HepG2 (cell line): ENCODE measurements at regions not wholly inside any gene's neighbourhood (a gene's known extent, or its start where the extent isn't known, plus 50 kb on each side); places are given as distances from the start of the nearest gene placed in this dataset.

Experiments
- ATAC-seq: fragments of 200-7000 bp; cut with Tn5 transposase; 3 replicates; pipeline ENCODE4 v1.9.1; 2020; ENCODE audit warnings: mild to moderate bottlenecking, moderate library complexity
- BruUV-seq: library from RNA; stranded (reverse); fragments of 400-500 nt; replicated peaks from 2 replicates; lab custom pipeline; 2021; lab: Mats Ljungman, UMichigan
- CTCF ChIA-PET: fragments of 300-600 bp; formaldehyde crosslinking; extraction: SDS; loops from one replicate; lab custom pipeline; 2021; ENCODE audit warnings: low total read pairs, inconsistent platforms, low intra/inter-chr PET ratio; lab: Yijun Ruan, JAX
- POLR2A ChIA-PET: fragments of 350-600 bp; sonication (Branson Sonifier 250); formaldehyde crosslinking; loops from one replicate; lab custom pipeline; 2020; ENCODE audit warnings: antibody characterized with exemption, inconsistent platforms; lab: Yijun Ruan, JAX
- DNase-seq: peaks from one replicate; pipeline ENCODE4 v3.0.0-alpha.2; 2015; ENCODE audit warnings: low spot score
- FAIRE-seq: peaks from 3 replicates; lab custom pipeline; 2011; peaks lifted over from hg19 to GRCh38; lab: Jason Lieb, UNC
- H2AFZ ChIP-seq: one replicate; pipeline ENCODE4 v1.6.1; 2011; ENCODE audit warnings: low read length, inconsistent platforms
- H3K27ac ChIP-seq: fragments of 300-600 bp; 3 replicates; pipeline ENCODE4 v1.8.0; 2011; ENCODE audit warnings: mixed run types, mild to moderate bottlenecking, mixed read lengths, low read length, inconsistent platforms; ENCODE audit not compliant: insufficient read depth; ENCODE audit errors: extremely low read length
- H3K27me3 ChIP-seq, 2 experiments: fragments of 200-600 bp in 1 of 2; 2 replicates in 1 of 2; 3 replicates in 1 of 2; pipeline versions ENCODE4 v1.6.0 to v1.8.0; 2011; ENCODE audit warnings: low read length in 2 of 2, mild to moderate bottlenecking in 2 of 2, moderate library complexity in 2 of 2, inconsistent platforms in 1 of 2; ENCODE audit not compliant: insufficient read depth in 2 of 2, control insufficient read depth in 1 of 2
- H3K36me3 ChIP-seq, 2 experiments: fragments of 200-600 bp in 1 of 2; replicated peaks in 1 of 2; 2 replicates in 1 of 2; 3 replicates in 1 of 2; pipeline versions ENCODE4 v1.5.1 to v1.8.0; 2011; ENCODE audit warnings: low read length in 2 of 2, inconsistent platforms in 1 of 2; ENCODE audit not compliant: insufficient read depth in 2 of 2, control insufficient read depth in 1 of 2
- H3K4me1 ChIP-seq: 2 replicates; pipeline ENCODE4 v1.5.1; 2012; ENCODE audit warnings: low read length, inconsistent platforms; ENCODE audit not compliant: insufficient read depth
- H3K4me2 ChIP-seq: 2 replicates; pipeline ENCODE4 v1.6.0; 2011; ENCODE audit warnings: low read depth, low read length, inconsistent platforms
- H3K4me3 ChIP-seq, 3 experiments: fragments of 200-600 bp in 1 of 3; sonication (generic), shearing (Covaris generic) in 1 of 3; replicated peaks in 1 of 3; 2 replicates each; pipeline ENCODE4 v1.5.1; 2011 to 2016; ENCODE audit warnings: low read length in 3 of 3, inconsistent platforms in 2 of 3, low read depth in 2 of 3, mild to moderate bottlenecking in 2 of 3, control low read depth in 1 of 3, mixed read lengths in 1 of 3; ENCODE audit not compliant: insufficient read depth in 1 of 3
- H3K79me2 ChIP-seq: one replicate; pipeline ENCODE4 v1.6.1; 2011; ENCODE audit warnings: low read length, inconsistent platforms; ENCODE audit not compliant: insufficient read depth
- H3K9ac ChIP-seq: 2 replicates; pipeline ENCODE4 v1.6.0; 2011; ENCODE audit warnings: mild to moderate bottlenecking, low read depth, low read length, inconsistent platforms; ENCODE audit not compliant: insufficient read depth
- H3K9me3 ChIP-seq: 2 replicates; pipeline ENCODE4 v1.5.1; 2012; ENCODE audit warnings: mild to moderate bottlenecking, low read length
- H4K20me1 ChIP-seq: 2 replicates; pipeline ENCODE4 v1.6.0; 2011; ENCODE audit warnings: inconsistent platforms, mild to moderate bottlenecking, low read length, moderate library complexity; ENCODE audit not compliant: insufficient read depth
- ATM ChIP-seq: fragments of 450-650 bp; IDR thresholded peaks from 2 replicates; pipeline ENCODE4 v1.7.1; 2017; ENCODE audit warnings: mild to moderate bottlenecking, borderline replicate concordance
- HDAC1 ChIP-seq: sonication (generic); formaldehyde crosslinking; IDR thresholded peaks from 2 replicates; pipeline ENCODE4 v1.5.1; 2020; ENCODE audit warnings: mild to moderate bottlenecking, missing genetic modification reagents
- NR3C1 ChIP-seq: sonication (generic); formaldehyde crosslinking; IDR thresholded peaks from 2 replicates; pipeline ENCODE4 v1.4.0; 2020; ENCODE audit warnings: missing genetic modification reagents
- PHF8 ChIP-seq: sonication (generic); formaldehyde crosslinking; IDR thresholded peaks from 2 replicates; pipeline ENCODE4 v1.5.0; 2020; ENCODE audit warnings: missing genetic modification reagents
- RFX1 ChIP-seq: fragments of 450-650 bp; IDR thresholded peaks from 2 replicates; pipeline ENCODE4 v1.6.1; 2017
- SALL1 ChIP-seq: sonication (generic); formaldehyde crosslinking; IDR thresholded peaks from 2 replicates; pipeline ENCODE4 v1.8.0; 2022; ENCODE audit warnings: mild to moderate bottlenecking, missing genetic modification reagents
- SIN3A ChIP-seq: IDR thresholded peaks from 2 replicates; pipeline ENCODE4 v1.6.1; 2011; ENCODE audit warnings: low read depth, mild to moderate bottlenecking, control low read depth, low read length, borderline replicate concordance
- ZBTB20 ChIP-seq: sonication (generic); formaldehyde crosslinking; IDR thresholded peaks from 2 replicates; pipeline ENCODE4 v1.8.1; 2023; ENCODE audit warnings: missing genetic modification reagents, low read depth, mild to moderate bottlenecking, borderline replicate concordance
- ZBTB7B ChIP-seq: sonication (generic); formaldehyde crosslinking; IDR thresholded peaks from 2 replicates; pipeline ENCODE4 v1.4.0; 2020; ENCODE audit warnings: missing genetic modification reagents
- ZNF136 ChIP-seq: sonication (generic); formaldehyde crosslinking; IDR thresholded peaks from 2 replicates; pipeline ENCODE4 v1.8.1; 2022; ENCODE audit warnings: low read depth, mild to moderate bottlenecking, moderate library complexity, missing genetic modification reagents
- ZNF331 ChIP-seq: sonication (generic); formaldehyde crosslinking; IDR thresholded peaks from 2 replicates; pipeline ENCODE4 v1.4.0; 2020; ENCODE audit warnings: missing genetic modification reagents
- ZNF430 ChIP-seq: sonication (generic); formaldehyde crosslinking; IDR thresholded peaks from 2 replicates; pipeline ENCODE4 v1.9.0; 2021; ENCODE audit warnings: mild to moderate bottlenecking, missing genetic modification reagents
- ZNF549 ChIP-seq: sonication (generic); formaldehyde crosslinking; IDR thresholded peaks from 2 replicates; pipeline ENCODE4 v1.5.0; 2020; ENCODE audit warnings: missing genetic modification reagents
- ZNF773 ChIP-seq: sonication (generic); formaldehyde crosslinking; IDR thresholded peaks from 2 replicates; pipeline ENCODE4 v1.4.0; 2020; ENCODE audit warnings: missing genetic modification reagents, borderline replicate concordance
- WGBS: methylation state at CpG from one replicate; pipeline ENCODE4 v1.1.6; 2017; ENCODE audit warnings: low lambda C conversion rate; 5-methylcytosine and 5-hydroxymethylcytosine counted together
- in situ Hi-C: cut with HindIII; loops from 2 replicates; pipeline ENCODE4 v1.10.0; 2017; ENCODE audit warnings: low pct_unique_long_range_greater_than_20kb; ENCODE audit not compliant: extremely low pct_ligation_motif_present
- intact Hi-C: fragments of 100-400 bp; cut with micrococcal nuclease; formaldehyde crosslinking; loops from one replicate; pipeline ENCODE4 v1.10.0; 2022; ENCODE audit not compliant: unreplicated experiment
- TF ChIP-seq, protein P1 (sequence below): IDR thresholded peaks from 2 replicates; pipeline ENCODE4 v1.6.1; 2016; ENCODE audit warnings: mild to moderate bottlenecking
- TF ChIP-seq, protein P2 (sequence below): sonication (generic); formaldehyde crosslinking; IDR thresholded peaks from 2 replicates; pipeline ENCODE4 v1.5.1; 2020; ENCODE audit warnings: missing genetic modification reagents, mild to moderate bottlenecking, borderline replicate concordance
- TF ChIP-seq, protein P3 (sequence below): sonication (generic); formaldehyde crosslinking; IDR thresholded peaks from 2 replicates; pipeline ENCODE4 v1.4.0; 2020; ENCODE audit warnings: mild to moderate bottlenecking, missing genetic modification reagents

DNA sequence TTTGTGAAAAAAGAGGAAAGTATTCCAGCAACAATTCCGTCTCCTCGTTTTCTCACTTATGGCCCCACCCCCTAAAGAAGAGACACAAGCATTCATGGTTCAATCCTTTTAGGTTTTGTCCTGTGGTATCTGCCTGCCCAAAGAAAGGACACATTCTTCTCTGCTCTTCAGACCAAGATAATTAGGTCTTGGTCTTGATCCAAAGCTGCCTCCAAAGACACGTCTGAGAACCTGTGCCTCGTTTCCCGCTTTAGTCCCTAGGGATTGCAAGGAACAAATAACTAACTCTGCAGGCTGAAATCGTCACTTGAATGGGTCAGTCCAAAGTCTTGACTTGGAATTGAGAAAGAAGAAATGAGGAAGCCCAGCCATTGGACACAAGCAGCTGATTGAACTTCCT, 202.7 kb upstream of the FAR2 start:
- TF ChIP-seq PHF8 (CRISPR knock-in tag): no peak
- no peak for TF ChIP-seq SIN3A
- TF ChIP-seq, protein P1, sequence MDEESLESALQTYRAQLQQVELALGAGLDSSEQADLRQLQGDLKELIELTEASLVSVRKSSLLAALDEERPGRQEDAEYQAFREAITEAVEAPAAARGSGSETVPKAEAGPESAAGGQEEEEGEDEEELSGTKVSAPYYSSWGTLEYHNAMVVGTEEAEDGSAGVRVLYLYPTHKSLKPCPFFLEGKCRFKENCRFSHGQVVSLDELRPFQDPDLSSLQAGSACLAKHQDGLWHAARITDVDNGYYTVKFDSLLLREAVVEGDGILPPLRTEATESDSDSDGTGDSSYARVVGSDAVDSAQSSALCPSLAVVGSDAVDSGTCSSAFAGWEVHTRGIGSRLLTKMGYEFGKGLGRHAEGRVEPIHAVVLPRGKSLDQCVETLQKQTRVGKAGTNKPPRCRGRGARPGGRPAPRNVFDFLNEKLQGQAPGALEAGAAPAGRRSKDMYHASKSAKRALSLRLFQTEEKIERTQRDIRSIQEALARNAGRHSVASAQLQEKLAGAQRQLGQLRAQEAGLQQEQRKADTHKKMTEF (CRISPR knock-in tag): no peak
- TF ChIP-seq, protein P2, sequence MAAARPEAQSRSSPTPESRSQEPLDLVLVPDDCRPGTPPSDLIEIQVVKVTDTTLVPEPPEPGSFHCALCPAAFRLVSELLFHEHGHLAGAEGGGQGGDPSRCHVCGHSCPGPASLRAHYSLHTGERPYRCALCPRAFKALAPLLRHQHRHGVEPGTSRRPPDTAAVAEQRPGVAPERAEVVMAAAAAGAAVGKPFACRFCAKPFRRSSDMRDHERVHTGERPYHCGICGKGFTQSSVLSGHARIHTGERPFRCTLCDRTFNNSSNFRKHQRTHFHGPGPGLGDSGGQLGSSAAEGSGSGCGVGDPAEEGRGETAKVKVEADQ (CRISPR knock-in tag): no peak
- TF ChIP-seq SALL1 (CRISPR knock-in tag): no peak
- no peak for TF ChIP-seq ZNF430 (CRISPR knock-in tag)
- no peak for TF ChIP-seq RFX1
- no peak for TF ChIP-seq ZBTB7B
- TF ChIP-seq, protein P3, sequence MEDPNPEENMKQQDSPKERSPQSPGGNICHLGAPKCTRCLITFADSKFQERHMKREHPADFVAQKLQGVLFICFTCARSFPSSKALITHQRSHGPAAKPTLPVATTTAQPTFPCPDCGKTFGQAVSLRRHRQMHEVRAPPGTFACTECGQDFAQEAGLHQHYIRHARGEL (CRISPR knock-in tag): no peak
- TF ChIP-seq ZNF773 (CRISPR knock-in tag): no peak
- TF ChIP-seq HDAC1 (CRISPR knock-in tag): no peak
- no peak for TF ChIP-seq ZNF331 (CRISPR knock-in tag)
- TF ChIP-seq ZNF136: no peak
- no peak for TF ChIP-seq ZNF549 (CRISPR knock-in tag)
- TF ChIP-seq ZBTB20 (CRISPR knock-in tag): no peak
- no peak for TF ChIP-seq ATM
- TF ChIP-seq NR3C1 (CRISPR knock-in tag): no peak
- H3K27ac ChIP-seq: no peak overlapping the region
- H4K20me1 ChIP-seq: no peaks in the 10 kb centered on the region
- no peak overlapping the region for H3K4me3 ChIP-seq
- ChIA-PET CTCF (no interaction called here), POLR2A (no interaction called here)
- H3K4me2 ChIP-seq: no peak overlapping the region
- H3K27me3 ChIP-seq: no peaks in the 10 kb centered on the region
- ATAC-seq: no peak
- intact Hi-C loops (no loop called here), in situ Hi-C loops (no loop called here)
- WGBS: 17% methylated on average over 6 of the region's 6 CpGs
- FAIRE-seq: no peak
- H3K4me1 ChIP-seq: no peaks in the 10 kb centered on the region
- H3K9me3 ChIP-seq: no peaks in the 10 kb centered on the region
- BruUV-seq: no TSS peak
- H3K79me2 ChIP-seq: no peaks in the 10 kb centered on the region
- no peak overlapping the region for H2AFZ ChIP-seq
- no peaks in the 10 kb centered on the region for H3K36me3 ChIP-seq
- no peak for DNase-seq
- no peak overlapping the region for H3K9ac ChIP-seq
